Mucosa of descending colon (tissue), 3 donors: ENCODE measurements at regions not wholly inside any gene's neighbourhood (a gene's known extent, or its start where the extent isn't known, plus 50 kb on each side); places are given as distances from the start of the nearest gene placed in this dataset.

ENCODE experiments used
- ATAC-seq: fragments of 200-7000 bp; cut with Tn5 transposase; one replicate; pipeline ENCODE4 v1.9.1; 2020; ENCODE audit warnings: mild to moderate bottlenecking, moderate library complexity
- DNase-seq, 3 donors: peaks; one replicate each; pipeline ENCODE4 v3.0.0-alpha.2; 2020
- H3K36me3 ChIP-seq: fragments of 200-600 bp; one replicate; pipeline ENCODE4 v1.8.0; 2021; ENCODE audit warnings: low read depth, mild to moderate bottlenecking
- H3K4me1 ChIP-seq: fragments of 200-600 bp; one replicate; pipeline ENCODE4 v1.8.0; 2021; ENCODE audit warnings: low read depth, mild to moderate bottlenecking
- H3K4me3 ChIP-seq: fragments of 200-600 bp; one replicate; pipeline ENCODE4 v1.8.0; 2021; ENCODE audit warnings: mild to moderate bottlenecking
- H3K9me3 ChIP-seq: fragments of 200-600 bp; one replicate; pipeline ENCODE4 v1.8.0; 2021; ENCODE audit warnings: mild to moderate bottlenecking
- intact Hi-C, 2 donors: fragments of 100-400 bp; cut with DNase I in 1 of 2; cut with micrococcal nuclease in 1 of 2; formaldehyde crosslinking; loops; one replicate each; pipeline versions ENCODE4 v1.11.0 to v1.11.1; 2022; cut with DNase I, micrococcal nuclease
- TF ChIP-seq, protein P1 (sequence below): fragments of 200-600 bp; IDR thresholded peaks from one replicate; pipeline ENCODE4 v1.8.0; 2022; ENCODE audit warnings: antibody characterized with exemption, mild to moderate bottlenecking
- donor health status: DM: no; HTN: no; CAD: no; lungs with moderate emphysema.
- donor health status: DM: no; HTN: no; CAD: no.
- donor health status: DM: no; HTN: yes; CAD: no.

GRCh38 chr13:34064456-34065205 is 246.7 kb downstream of the RFC3 start:
- Histone ChIP-seq H3K9me3 (no peaks in the 10 kb centered on the region), H3K4me1 (no peaks in the 10 kb centered on the region), H3K36me3 (no peaks in the 10 kb centered on the region), H3K4me3 (no peak overlapping the region)
- ATAC-seq (no peak), DNase-seq (no peak)
- TF ChIP-seq, protein P1, sequence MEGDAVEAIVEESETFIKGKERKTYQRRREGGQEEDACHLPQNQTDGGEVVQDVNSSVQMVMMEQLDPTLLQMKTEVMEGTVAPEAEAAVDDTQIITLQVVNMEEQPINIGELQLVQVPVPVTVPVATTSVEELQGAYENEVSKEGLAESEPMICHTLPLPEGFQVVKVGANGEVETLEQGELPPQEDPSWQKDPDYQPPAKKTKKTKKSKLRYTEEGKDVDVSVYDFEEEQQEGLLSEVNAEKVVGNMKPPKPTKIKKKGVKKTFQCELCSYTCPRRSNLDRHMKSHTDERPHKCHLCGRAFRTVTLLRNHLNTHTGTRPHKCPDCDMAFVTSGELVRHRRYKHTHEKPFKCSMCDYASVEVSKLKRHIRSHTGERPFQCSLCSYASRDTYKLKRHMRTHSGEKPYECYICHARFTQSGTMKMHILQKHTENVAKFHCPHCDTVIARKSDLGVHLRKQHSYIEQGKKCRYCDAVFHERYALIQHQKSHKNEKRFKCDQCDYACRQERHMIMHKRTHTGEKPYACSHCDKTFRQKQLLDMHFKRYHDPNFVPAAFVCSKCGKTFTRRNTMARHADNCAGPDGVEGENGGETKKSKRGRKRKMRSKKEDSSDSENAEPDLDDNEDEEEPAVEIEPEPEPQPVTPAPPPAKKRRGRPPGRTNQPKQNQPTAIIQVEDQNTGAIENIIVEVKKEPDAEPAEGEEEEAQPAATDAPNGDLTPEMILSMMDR: no peak
- intact Hi-C loops: no loop called here

- ATAC-seq: no peak
- TF ChIP-seq, protein P1: no peak
- H3K36me3 ChIP-seq: no peaks in the 10 kb centered on the region
Observed at GRCh38 chr13:34065928-34066327, 248.0 kb downstream of the RFC3 start.

GRCh38 chr13:34066344-34066743 is 248.4 kb downstream of the RFC3 start:
- Histone ChIP-seq H3K4me1 (no peaks in the 10 kb centered on the region), H3K9me3 (no peaks in the 10 kb centered on the region), H3K36me3 (no peaks in the 10 kb centered on the region), H3K4me3 (no peak overlapping the region)
- ATAC-seq (no peak), DNase-seq (no peak)
- intact Hi-C loops: no loop called here
- TF ChIP-seq, protein P1: no peak

More at GRCh38 chr13:34065928-34066327, 248.0 kb downstream of the RFC3 start:
- Histone ChIP-seq H3K4me3 (no peak overlapping the region), H3K9me3 (no peaks in the 10 kb centered on the region), H3K4me1 (no peaks in the 10 kb centered on the region)
- intact Hi-C loops: no loop called here
- no peak for DNase-seq

DNA sequence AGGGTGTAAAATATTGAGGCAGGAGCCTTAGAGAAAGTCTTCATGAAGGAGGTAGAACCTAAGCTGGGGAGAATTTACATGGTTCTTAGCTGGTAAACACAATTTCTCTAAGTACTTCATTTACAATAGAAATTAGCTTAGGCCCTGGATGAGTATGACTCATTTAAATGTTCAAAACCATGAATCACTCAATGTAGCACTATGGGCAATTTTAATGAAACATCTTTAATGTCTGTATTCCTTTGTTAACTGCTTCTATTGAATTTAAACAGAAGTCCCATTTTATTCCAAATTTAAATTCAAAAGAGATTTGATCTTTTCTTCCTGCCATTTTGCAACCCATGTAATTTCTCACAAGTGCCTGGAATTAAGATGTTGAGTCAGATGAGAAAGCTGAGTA is 252.1 kb downstream of the RFC3 start:
- Histone ChIP-seq H3K4me1 (no peaks in the 10 kb centered on the region), H3K9me3 (no peaks in the 10 kb centered on the region), H3K4me3 (no peak overlapping the region), H3K36me3 (no peaks in the 10 kb centered on the region)
- no peak for DNase-seq
- TF ChIP-seq, protein P1: no peak
- intact Hi-C loops: no loop called here
- ATAC-seq: no peak

DNA sequence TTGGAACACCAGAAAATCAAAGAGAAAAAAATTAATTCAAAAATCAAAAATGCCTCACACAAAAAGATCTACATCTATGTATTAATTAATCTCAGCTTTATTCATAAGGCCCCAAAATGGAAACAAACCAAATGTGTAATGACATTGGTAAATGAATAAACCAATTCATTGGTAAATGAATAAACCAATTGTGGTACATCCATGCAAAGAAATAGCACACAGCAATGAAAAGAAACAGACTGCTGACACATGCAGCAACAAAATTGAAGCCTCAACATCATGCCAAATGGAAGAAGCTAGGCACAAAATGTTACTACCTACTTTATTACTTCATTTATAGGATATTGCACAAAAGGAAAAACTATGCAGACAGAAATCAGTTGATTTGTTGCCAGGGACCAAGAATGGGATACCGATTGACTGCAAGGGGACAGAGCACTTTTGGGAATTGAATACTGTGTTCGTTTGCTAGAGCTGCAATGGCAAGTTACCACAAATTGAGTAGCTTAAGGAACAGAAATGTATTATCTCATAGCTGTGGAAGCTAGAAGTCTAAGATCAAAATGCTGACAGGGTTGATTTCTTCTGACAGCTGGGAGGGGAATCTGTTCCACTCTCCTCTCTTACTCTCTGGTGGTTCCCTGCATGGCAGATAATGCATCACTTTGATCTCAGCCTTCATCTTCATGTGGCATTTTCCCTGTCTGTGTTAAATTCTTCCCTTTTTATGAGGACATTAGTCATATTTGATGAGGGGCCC is 252.8 kb downstream of the RFC3 start:
- intact Hi-C loops: no loop called here
- H3K9me3 ChIP-seq: no peaks in the 10 kb centered on the region
- TF ChIP-seq, protein P1: no peak
- no peaks in the 10 kb centered on the region for H3K36me3 ChIP-seq
- no peak for ATAC-seq
- no peaks in the 10 kb centered on the region for H3K4me1 ChIP-seq
- no peak for DNase-seq
- H3K4me3 ChIP-seq: no peak overlapping the region
